Thymus (tissue), 11 donors: ENCODE measurements at regions not wholly inside any gene's neighbourhood (a gene's known extent, or its start where the extent isn't known, plus 50 kb on each side); places are given as distances from the start of the nearest gene placed in this dataset.

ENCODE experiments used
- DNase-seq, 9 donors: peaks; one replicate each; pipeline ENCODE4 v3.0.0-alpha.2; 2013; ENCODE audit warnings: low spot score in 9 of 9, low read depth in 6 of 9, missing footprints in 1 of 9
- H3K27ac ChIP-seq, 2 donors: one replicate each; pipeline ENCODE4 v1.5.1; 2013; ENCODE audit warnings: control low read depth in 1 of 2, low read depth in 1 of 2, low read length in 1 of 2, mild to moderate bottlenecking in 1 of 2, moderate library complexity in 1 of 2
- H3K27me3 ChIP-seq, 2 donors: one replicate each; pipeline ENCODE4 v1.5.1; 2013; ENCODE audit warnings: low read length in 1 of 2; ENCODE audit not compliant: control insufficient read depth in 2 of 2, insufficient read depth in 1 of 2
- H3K36me3 ChIP-seq, 2 donors: one replicate each; pipeline ENCODE4 v1.5.1; 2013; ENCODE audit warnings: low read length in 1 of 2, mild to moderate bottlenecking in 1 of 2, moderate library complexity in 1 of 2; ENCODE audit not compliant: control insufficient read depth in 2 of 2, insufficient read depth in 2 of 2
- H3K4me1 ChIP-seq, 2 donors: one replicate each; pipeline ENCODE4 v1.5.1; 2013; ENCODE audit warnings: low read length in 2 of 2; ENCODE audit not compliant: control insufficient read depth in 2 of 2, insufficient read depth in 2 of 2
- H3K4me3 ChIP-seq, 2 donors: one replicate each; pipeline ENCODE4 v1.5.1; 2013; ENCODE audit warnings: low read length in 2 of 2, control low read depth in 1 of 2, mild to moderate bottlenecking in 1 of 2
- H3K9me3 ChIP-seq, 2 donors: one replicate each; pipeline ENCODE4 v1.5.1; 2013; ENCODE audit warnings: low read length in 1 of 2, mild to moderate bottlenecking in 1 of 2; ENCODE audit not compliant: control insufficient read depth in 2 of 2, insufficient read depth in 1 of 2
- WGBS: extraction: QIAGEN DNeasy Blood & Tissue Kit; methylation state at CpG from one replicate; pipeline ENCODE4 v1.1.7; 2013; 5-methylcytosine and 5-hydroxymethylcytosine counted together
- donor health status: healthy.

- no peak overlapping the region for H3K27ac ChIP-seq
- H3K36me3 ChIP-seq = no peaks in the 10 kb centered on the region
- no peaks in the 10 kb centered on the region for H3K4me1 ChIP-seq
- H3K4me3 ChIP-seq = no peak overlapping the region
- H3K9me3 ChIP-seq = no peaks in the 10 kb centered on the region
- H3K27me3 ChIP-seq = peaks cover 0 to 3% of the 10 kb centered on the region in 2 donors
- no peak for DNase-seq
- WGBS = 84% methylated on average over 2 of the region's 2 CpGs
Observed at GRCh38 chr20:22495789-22496188, 88.6 kb downstream of the FOXA2 start.

DNA sequence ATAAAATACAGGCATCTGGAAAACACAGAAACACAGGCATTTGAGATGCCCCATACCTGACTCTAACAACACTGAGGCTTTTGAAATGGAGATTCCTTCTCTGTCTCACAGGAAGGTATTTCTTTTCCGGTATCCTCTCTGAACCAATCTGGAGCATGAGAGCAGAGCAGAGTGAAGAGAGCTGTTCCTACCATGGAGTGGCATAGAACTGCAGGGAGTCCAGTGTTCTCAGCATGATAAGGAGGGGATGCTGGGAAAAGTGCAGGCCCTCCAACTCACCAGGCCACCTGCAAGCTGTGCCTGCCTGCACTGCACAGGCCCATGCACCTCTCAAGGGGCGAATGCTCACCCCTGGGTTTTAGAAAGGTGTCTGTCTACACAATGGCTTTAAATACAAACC, 89.2 kb downstream of the FOXA2 start:
- Histone ChIP-seq H3K4me3 (no peak overlapping the region), H3K9me3 (no peaks in the 10 kb centered on the region), H3K36me3 (no peaks in the 10 kb centered on the region), H3K27ac (no peak overlapping the region), H3K27me3 (peaks cover 0 to 4% of the 10 kb centered on the region in 2 donors), H3K4me1 (no peaks in the 10 kb centered on the region)
- DNase-seq = no peak
- WGBS = 94% methylated on average over 2 of the region's 2 CpGs

GRCh38 chr20:22492497-22492896, 91.9 kb downstream of the FOXA2 start:
- Histone ChIP-seq H3K9me3 (no peaks in the 10 kb centered on the region), H3K27ac (no peak overlapping the region), H3K4me3 (no peak overlapping the region), H3K4me1 (no peaks in the 10 kb centered on the region), H3K36me3 (no peaks in the 10 kb centered on the region), H3K27me3 (peaks cover 0 to 4% of the 10 kb centered on the region in 2 donors)
- 90% methylated on average over 2 of the region's 2 CpGs for WGBS
- no peak for DNase-seq

- DNase-seq = no peak
- H3K4me1 ChIP-seq = no peaks in the 10 kb centered on the region
- H3K27me3 ChIP-seq = peaks cover 0 to 4% of the 10 kb centered on the region in 2 donors
- 78% methylated on average over 3 of the region's 3 CpGs for WGBS
- no peak overlapping the region for H3K27ac ChIP-seq
- H3K9me3 ChIP-seq = no peaks in the 10 kb centered on the region
- H3K4me3 ChIP-seq = no peak overlapping the region
- H3K36me3 ChIP-seq = no peaks in the 10 kb centered on the region
Observed at GRCh38 chr20:22491194-22491505, 93.2 kb downstream of the FOXA2 start.

GRCh38 chr20:22490287-22491193, 93.8 kb downstream of the FOXA2 start:
- Histone ChIP-seq H3K36me3 (no peaks in the 10 kb centered on the region), H3K27me3 (peaks cover 0 to 4% of the 10 kb centered on the region in 2 donors), H3K4me3 (no peak overlapping the region), H3K4me1 (no peaks in the 10 kb centered on the region), H3K27ac (no peak overlapping the region), H3K9me3 (no peaks in the 10 kb centered on the region)
- 80% methylated on average over 23 of the region's 23 CpGs for WGBS
- DNase-seq = no peak

DNA sequence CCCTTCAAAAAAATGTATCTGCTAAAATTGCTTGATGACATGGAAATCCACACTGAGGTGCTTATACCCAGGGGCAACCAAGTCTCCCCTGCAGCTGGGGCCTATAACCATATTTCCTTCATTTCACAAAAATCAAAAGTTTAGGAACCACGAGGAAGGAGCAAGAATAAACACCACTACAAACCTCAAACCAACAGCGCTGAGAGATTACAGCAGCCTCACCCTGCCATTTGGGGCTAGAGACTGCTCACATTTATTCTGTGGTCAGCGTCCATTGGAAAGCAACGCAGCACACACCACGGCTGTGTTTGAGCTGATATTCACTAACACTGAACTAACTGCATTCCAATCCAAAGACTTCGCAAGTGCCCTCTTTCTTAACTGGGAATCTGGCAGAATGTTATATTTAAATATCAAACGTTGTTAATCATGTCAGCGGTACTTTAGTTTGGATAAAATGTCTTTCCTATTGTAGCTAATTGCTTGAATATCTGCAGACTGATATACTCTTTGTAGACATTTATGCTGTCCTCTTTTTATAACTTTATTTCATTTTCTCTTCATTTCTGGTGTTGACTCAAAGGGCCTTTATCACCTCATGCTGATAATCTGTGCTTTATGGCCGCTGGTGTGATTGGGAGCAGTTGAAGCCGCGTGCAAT, 94.6 kb downstream of the FOXA2 start:
- no peaks in the 10 kb centered on the region for H3K9me3 ChIP-seq
- H3K27ac ChIP-seq = no peak overlapping the region
- peaks cover 0 to 4% of the 10 kb centered on the region in 2 donors for H3K27me3 ChIP-seq
- no peak for DNase-seq
- H3K36me3 ChIP-seq = no peaks in the 10 kb centered on the region
- WGBS = 84% methylated on average over 11 of the region's 11 CpGs
- H3K4me1 ChIP-seq = no peaks in the 10 kb centered on the region
- no peak overlapping the region for H3K4me3 ChIP-seq

DNA sequence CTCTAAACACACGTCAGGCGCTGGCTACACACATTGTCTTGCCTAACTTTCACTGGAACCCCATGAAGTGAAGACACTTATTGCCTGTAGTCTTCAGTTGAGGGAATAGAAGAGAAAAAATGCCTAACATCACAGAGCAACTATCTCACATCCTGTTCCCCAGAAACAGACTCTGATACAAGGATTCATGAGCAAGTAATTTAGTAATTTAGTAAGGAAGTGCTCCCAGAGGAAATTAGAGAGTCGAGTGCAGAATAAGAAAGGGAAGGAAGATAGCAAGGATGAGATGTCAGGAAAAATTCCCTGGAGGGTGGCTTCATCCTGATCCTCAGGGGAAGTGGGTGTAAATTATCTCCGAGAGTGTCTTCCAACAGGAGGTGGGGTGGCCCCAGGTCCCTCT, 104.0 kb downstream of the FOXA2 start:
- Histone ChIP-seq H3K9me3 (no peaks in the 10 kb centered on the region), H3K4me3 (no peak overlapping the region), H3K4me1 (no peaks in the 10 kb centered on the region), H3K27ac (no peak overlapping the region), H3K36me3 (no peaks in the 10 kb centered on the region), H3K27me3 (no peaks in the 10 kb centered on the region)
- WGBS = 72% methylated on average over 4 of the region's 4 CpGs
- DNase-seq = no peak

DNA sequence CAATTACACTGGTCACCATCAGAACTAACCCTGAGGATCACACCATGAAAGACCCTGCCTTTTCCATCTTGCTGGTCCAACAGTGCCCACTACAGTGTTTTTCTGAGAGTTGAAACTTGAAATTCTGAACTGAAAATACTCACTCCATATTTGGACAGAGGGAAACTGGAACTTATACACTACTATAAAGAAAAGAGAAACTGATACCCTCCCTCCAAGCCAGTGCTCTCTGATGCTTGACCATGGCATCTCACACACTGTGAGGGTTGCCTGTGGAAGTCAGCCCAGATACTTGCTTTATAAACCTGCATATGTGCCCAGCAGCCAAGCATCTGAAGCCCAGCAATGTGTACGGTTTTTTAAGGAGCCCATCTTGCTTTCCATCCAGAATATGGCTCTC, 108.7 kb downstream of the FOXA2 start:
- H3K4me3 ChIP-seq = no peak overlapping the region
- 94% methylated on average over 1 of the region's 1 CpG for WGBS
- no peaks in the 10 kb centered on the region for H3K36me3 ChIP-seq
- no peaks in the 10 kb centered on the region for H3K27me3 ChIP-seq
- H3K9me3 ChIP-seq = no peaks in the 10 kb centered on the region
- no peaks in the 10 kb centered on the region for H3K4me1 ChIP-seq
- no peak for DNase-seq
- no peak overlapping the region for H3K27ac ChIP-seq

DNA sequence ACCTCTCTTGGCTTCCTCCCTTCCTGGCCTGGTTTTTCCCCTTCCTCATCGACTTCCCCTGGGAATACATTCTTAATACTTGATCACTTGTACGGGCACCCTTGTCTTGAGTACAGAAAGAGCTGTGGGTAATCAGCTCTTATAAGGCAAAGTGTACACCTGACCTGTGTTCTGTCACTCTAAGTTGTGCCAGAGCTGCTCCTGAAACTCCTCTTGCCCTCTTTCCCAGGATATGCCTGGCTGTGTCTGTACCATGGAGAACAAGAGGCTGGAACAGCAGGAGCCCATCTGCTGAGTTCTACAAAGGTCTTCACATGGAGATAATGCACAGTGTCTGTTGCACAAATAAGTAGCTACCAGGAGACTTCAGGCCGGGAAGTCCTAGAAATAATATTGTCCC, 110.1 kb downstream of the FOXA2 start:
- Histone ChIP-seq H3K27me3 (no peaks in the 10 kb centered on the region), H3K9me3 (no peaks in the 10 kb centered on the region), H3K4me3 (no peak overlapping the region), H3K27ac (no peak overlapping the region), H3K4me1 (no peaks in the 10 kb centered on the region), H3K36me3 (no peaks in the 10 kb centered on the region)
- 85% methylated on average over 3 of the region's 3 CpGs for WGBS
- no peak for DNase-seq
